ENCODE measurements at regions not wholly inside any gene's neighbourhood (a gene's known extent, or its start where the extent isn't known, plus 50 kb on each side); places are given as distances from the start of the nearest gene placed in this dataset.

- Histone ChIP-seq H3K27me3 (no peaks in the 10 kb centered on the region), H3K27ac (no peak overlapping the region), H3K36me3 (no peaks in the 10 kb centered on the region), H3K9me3 (peaks cover 0 to 32% (median 8%) of the 10 kb centered on the region in 11 donors), H3K4me3 (no peak overlapping the region), H3K4me1 (peaks cover 0 to 12% (median 0%) of the 10 kb centered on the region in 9 donors)
- ATAC-seq, result no peak
- no peak for DNase-seq
- TF ChIP-seq CTCF (IDR thresholded peaks at IDR 0.05), result no peak
- intact Hi-C loops (cut with DNase I), result no loop called here
Observed at GRCh38 chr21:27292229-27292628, 325.3 kb upstream of the ADAMTS5 start.

DNA sequence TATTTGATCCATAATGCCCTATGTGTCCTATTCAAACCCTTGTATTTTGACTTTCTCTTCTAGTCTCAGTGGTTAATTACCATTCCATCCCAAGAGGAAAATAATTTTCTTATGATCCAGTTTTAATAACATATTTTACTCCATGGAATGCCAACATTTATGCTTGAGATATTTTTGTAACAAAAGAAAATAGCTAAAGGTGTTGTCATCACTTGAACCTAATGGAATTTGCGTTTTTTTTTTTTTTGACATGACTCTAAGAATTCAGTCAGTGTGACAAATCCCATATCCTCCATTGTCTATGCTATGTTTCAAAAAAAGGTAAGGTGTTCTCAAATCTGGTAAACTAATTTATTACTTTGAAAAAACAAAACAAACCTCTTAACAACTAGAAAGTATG lies 324.1 kb upstream of the ADAMTS5 start:
- H3K9me3 ChIP-seq, result peaks cover 0 to 19% (median 1%) of the 10 kb centered on the region in 11 donors
- H3K36me3 ChIP-seq, result no peaks in the 10 kb centered on the region
- H3K27me3 ChIP-seq, result no peaks in the 10 kb centered on the region
- intact Hi-C loops (cut with DNase I), result no loop called here
- peaks cover 0 to 12% (median 0%) of the 10 kb centered on the region in 9 donors for H3K4me1 ChIP-seq
- ATAC-seq (no peak), DNase-seq (no peak)
- no peak for TF ChIP-seq CTCF (IDR thresholded peaks at IDR 0.05)
- H3K27ac ChIP-seq, result no peak overlapping the region
- no peak overlapping the region for H3K4me3 ChIP-seq
- WGBS, 2 donors, result 86 to 94% methylated on average over 1 of the region's 1 CpG

GRCh38 chr21:27290028-27290427 lies 323.1 kb upstream of the ADAMTS5 start:
- H3K36me3 ChIP-seq, result no peaks in the 10 kb centered on the region
- TF ChIP-seq CTCF (IDR thresholded peaks at IDR 0.05), result no peak
- no peak for ATAC-seq
- H3K27me3 ChIP-seq, result no peaks in the 10 kb centered on the region
- intact Hi-C loops (cut with DNase I), result no loop called here
- WGBS, 2 donors, result 32 to 39% methylated on average over 3 of the region's 3 CpGs
- H3K27ac ChIP-seq, result no peak overlapping the region
- H3K9me3 ChIP-seq, result peaks cover 0 to 10% (median 0%) of the 10 kb centered on the region in 11 donors
- H3K4me1 ChIP-seq, result peaks cover 0 to 12% (median 0%) of the 10 kb centered on the region in 9 donors
- H3K4me3 ChIP-seq, result no peak overlapping the region
- DNase-seq, result no peak

- no peaks in the 10 kb centered on the region for H3K27me3 ChIP-seq
- no peak overlapping the region for H3K27ac ChIP-seq
- ATAC-seq (no peak), DNase-seq (no peak)
- peaks cover 0 to 7% (median 0%) of the 10 kb centered on the region in 11 donors for H3K9me3 ChIP-seq
- intact Hi-C loops (cut with DNase I), result no loop called here
- H3K4me3 ChIP-seq, result no peak overlapping the region
- H3K4me1 ChIP-seq, result peaks cover 0 to 12% (median 0%) of the 10 kb centered on the region in 9 donors
- H3K36me3 ChIP-seq, result no peaks in the 10 kb centered on the region
- TF ChIP-seq CTCF (IDR thresholded peaks at IDR 0.05), result no peak
Observed at GRCh38 chr21:27286760-27287159, 319.9 kb upstream of the ADAMTS5 start.

- H3K4me3 ChIP-seq, result no peak overlapping the region
- H3K27ac ChIP-seq, result no peak overlapping the region
- DNase-seq (no peak), ATAC-seq (no peak)
- TF ChIP-seq CTCF (IDR thresholded peaks at IDR 0.05), result no peak
- H3K9me3 ChIP-seq, result no peaks in the 10 kb centered on the region
- H3K36me3 ChIP-seq, result no peaks in the 10 kb centered on the region
- H3K4me1 ChIP-seq, result peaks cover 0 to 10% (median 0%) of the 10 kb centered on the region in 9 donors
- intact Hi-C loops (cut with DNase I), result no loop called here
- H3K27me3 ChIP-seq, result no peaks in the 10 kb centered on the region
Observed at GRCh38 chr21:27277110-27277509, 310.2 kb upstream of the ADAMTS5 start.

Measured in heart right ventricle (tissue), 16 donors.